ENCODE measurements at regions not wholly inside any gene's neighbourhood (a gene's known extent, or its start where the extent isn't known, plus 50 kb on each side); places are given as distances from the start of the nearest gene placed in this dataset.

GRCh38 chr7:47040795-47041347, 541.0 kb downstream of the TNS3 start:
- DNase-seq: no peak

- no peak for DNase-seq
These were observed 542.0 kb downstream of the TNS3 start for GRCh38 chr7:47039904-47040303.

DNA sequence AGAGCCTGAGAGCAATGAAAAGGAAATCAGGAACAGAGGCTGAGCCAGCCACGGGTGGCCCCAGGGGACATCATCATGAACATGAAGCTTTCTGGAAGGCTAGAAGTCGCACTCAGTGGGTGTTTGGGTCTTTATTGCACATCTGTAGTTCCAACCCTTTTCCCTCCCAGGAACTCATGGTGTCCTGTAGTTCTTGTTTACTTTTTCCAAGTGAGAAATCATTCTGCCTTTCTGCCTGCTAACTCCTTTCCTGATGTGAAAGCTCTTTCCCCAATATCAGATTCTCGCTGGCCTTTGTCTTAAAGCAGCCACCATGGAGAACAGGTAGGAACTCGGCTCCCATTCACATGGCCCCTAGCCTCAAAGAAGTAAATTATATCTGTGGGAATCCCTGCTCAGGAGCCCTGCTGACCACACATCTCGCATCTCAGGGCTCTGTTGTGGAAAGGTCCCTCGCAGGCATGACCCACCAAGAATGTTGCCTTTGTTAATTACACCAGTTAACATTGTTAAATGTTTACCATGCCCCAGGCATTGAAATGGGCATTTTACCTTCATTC, 542.7 kb downstream of the TNS3 start:
- DNase-seq: no peak

- no peak for DNase-seq
These were observed 543.3 kb downstream of the TNS3 start for GRCh38 chr7:47038621-47039020.

DNA sequence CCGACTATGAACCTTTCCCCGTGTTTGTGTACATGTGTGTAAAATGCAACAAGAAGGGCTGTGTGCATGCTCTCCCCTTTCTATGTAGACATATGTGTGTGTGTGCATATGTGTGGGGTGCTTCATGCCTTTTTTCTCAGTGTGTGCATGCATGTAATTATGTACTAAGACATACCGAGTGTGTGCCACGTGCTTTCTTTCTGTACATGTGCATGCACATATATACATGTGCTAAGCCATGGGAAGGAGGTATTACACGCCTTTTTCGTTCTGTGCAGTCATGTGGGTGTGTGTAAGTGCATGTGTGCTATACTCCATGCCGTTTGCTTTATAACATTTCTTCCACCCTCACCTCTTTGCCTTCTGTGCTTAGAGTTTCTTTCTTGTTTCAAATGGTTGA, 544.3 kb downstream of the TNS3 start:
- no peak for DNase-seq

DNA sequence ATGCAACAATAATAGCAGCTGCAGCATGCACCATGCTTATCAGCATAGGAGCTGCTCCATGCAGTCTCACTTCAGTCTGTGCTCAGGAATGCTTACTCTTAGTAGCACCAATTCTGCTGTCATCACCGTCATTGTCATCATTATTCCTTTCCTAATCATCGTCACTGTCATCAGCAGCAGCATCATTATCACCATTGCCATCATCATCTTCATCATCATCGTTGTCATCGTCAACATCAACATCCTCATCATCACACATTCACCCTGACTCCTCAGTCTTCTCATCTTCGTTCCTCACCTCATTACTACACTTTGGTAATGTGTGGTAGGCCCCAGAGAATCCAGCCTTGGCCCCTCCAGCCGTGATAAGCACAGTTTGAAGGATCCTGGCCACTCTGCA, 545.0 kb downstream of the TNS3 start:
- DNase-seq: no peak

- no peak for DNase-seq
These were observed 546.4 kb downstream of the TNS3 start for GRCh38 chr7:47035522-47035921.

GRCh38 chr7:47034180-47034579, 547.7 kb downstream of the TNS3 start:
- no peak for DNase-seq

- no peak for DNase-seq
These were observed 549.4 kb downstream of the TNS3 start for GRCh38 chr7:47032536-47032908.

DNA sequence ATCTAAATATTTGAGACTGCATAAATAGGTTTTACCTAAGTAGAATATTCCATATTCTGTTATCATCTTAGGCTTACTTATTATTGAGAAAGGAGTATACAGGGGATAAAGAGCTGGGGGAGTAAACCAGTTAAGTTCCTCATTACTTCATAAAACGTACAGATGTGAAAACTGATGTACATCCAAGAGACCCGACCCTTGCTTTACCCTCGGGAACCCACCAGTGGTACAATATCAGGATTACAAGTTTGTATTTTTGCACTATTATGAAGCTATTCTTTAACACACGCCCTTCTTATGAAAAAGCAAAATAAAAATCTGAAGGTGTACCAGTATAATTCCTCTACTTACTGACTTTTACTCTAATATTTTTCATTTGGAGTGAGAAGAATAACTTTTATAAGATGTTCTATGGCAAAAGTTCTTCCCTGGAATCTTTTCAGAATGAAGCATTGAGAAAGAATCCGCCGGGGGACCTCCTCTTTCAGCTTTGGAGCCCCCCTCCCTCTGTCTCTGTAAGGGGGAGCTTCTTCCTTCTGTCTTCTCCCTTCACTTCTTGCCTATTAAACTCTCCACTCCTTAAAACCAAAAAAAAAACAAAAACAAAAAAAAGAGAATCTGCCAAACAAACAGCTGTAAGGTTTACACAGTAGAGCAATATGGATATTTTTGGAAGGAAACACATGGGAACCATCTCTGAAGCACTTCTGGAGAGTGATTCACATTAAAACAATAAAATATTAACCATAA, 550.0 kb downstream of the TNS3 start:
- no peak for DNase-seq

DNA sequence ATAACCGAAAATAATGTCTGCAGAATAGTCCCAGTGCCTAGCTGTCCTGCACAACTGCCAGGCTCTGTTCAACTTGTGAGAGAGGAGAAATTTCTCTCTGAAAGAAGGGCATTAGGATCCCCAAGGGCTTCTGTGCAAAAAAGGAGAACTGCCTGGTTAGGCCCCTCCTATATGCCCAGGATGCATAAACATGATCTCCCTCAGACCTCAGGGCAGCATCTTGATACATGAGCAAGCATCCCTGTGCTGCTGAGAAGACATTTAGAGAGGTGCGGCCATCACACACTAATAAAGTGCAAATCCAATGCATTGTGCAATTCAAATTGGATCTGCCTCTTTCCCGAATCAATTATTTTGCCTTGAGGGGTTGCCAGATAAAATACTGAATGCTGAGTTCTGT, 553.6 kb downstream of the TNS3 start:
- DNase-seq: no peak

GRCh38 chr7:47027695-47028240, 554.1 kb downstream of the TNS3 start:
- no peak for DNase-seq

DNA sequence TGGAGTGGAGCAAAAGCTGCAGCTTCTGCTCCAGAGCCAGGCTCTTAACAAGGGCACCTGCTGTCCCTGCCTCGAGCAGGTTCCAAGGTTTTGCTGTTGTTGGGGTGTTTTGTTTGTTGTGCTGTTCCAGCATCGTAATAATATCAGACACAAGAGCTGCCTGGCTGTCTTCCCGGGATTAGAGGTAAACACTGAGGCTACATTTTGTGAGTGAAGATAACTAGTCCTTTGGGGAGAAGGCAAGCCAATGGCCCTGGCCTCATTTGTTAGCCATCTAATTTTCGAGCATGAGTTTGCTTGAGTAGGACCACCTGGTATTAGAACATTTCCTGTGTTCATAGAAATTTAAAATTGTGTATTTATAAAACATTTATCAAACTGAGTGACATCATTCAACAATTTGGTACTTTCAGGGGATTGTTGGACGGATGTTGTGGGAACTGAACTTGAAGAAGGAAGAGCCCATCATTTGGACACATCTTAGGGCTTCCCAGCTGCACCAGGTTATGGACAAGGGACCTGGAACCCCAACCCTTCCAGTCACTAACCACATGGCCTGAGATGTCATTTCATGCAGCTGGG, 555.0 kb downstream of the TNS3 start:
- DNase-seq: no peak

GRCh38 chr7:47024991-47025390, 556.9 kb downstream of the TNS3 start:
- no peak for DNase-seq

- DNase-seq: no peak
These were observed 573.5 kb downstream of the TNS3 start for GRCh38 chr7:47008461-47008860.

GRCh38 chr7:47007471-47007870, 574.4 kb downstream of the TNS3 start:
- no peak for DNase-seq

- DNase-seq: no peak
These were observed 581.4 kb downstream of the TNS3 start for GRCh38 chr7:47000561-47000960.

- no peak for DNase-seq
These were observed 582.0 kb downstream of the TNS3 start for GRCh38 chr7:46999866-47000265.

DNA sequence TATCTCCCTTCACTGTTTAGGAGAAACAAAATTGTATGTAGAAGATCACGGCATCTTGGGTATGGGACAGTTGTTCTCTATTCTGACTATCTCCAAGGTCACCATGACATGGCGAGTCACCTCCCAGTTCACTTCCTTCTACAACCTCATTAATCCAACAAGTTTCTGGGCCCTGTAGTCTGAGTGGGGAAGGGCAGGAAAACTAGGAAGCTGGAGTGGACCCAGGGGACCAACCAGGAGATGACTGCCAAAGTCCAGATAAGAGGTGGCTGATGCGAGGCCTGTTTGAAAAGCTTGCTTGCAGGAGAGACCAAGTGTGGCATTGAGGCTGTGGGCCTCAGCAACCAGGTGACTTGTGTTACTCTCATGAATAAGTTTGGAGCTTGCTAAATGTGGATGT, 584.9 kb downstream of the TNS3 start:
- no peak for DNase-seq

- DNase-seq: no peak
These were observed 588.5 kb downstream of the TNS3 start for GRCh38 chr7:46993396-46993795.

DNA sequence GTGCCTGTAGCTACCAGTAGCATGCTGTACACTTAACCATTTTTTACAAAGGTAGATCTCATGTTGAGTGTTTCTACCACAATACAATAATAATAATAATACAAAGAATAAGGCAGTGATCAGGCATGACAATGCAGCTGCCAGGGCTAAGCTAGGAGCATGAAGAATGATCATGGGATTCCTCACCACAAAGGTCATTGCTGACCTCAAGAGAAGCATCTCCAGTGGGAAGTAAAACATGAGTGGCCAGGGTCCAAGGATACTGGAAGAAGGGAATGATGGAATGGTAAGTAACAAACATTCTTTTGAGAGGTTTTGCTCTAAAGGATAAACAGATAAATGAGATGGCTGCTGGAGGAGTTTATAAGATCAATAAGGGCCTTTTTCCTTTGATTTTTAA, 591.1 kb downstream of the TNS3 start:
- no peak for DNase-seq

DNA sequence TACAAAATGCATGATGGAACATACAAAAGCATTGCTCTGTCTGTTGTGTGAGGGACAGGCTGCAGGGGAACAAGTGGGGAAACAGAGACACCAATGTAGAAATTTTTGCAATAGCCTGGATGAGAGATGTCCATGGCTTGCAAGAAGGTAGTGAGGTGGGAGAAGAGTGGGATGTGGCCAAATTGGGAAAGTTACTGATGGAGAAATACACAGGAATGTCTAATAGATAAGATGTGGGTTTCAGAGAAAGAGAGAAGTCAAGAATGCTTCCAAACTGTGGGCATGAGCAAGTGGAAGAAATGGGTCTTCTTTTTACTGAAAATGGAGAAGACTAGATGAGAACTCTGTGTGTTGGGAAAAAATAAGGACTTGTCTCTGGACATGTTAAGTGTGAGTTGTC, 592.7 kb downstream of the TNS3 start:
- DNase-seq: no peak

DNA sequence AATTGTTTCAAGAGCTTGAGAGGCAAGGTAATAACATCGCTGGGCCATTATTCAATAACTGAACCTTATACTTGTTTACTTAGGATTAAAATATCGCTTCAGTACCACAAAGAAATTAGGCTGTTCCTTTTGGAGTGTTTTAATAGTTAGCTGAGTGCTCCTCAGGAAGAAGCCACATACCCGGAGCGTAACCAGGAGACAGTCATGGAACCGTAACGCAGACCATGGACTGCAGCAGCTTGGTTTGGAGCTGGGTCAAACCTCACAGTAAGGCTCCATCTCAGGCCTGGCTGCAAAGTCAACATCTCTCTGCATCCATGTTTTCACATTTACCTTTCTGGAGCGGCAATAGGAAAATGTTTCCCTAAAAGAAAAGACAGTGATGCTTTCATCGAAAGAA, 599.0 kb downstream of the TNS3 start:
- DNase-seq: no peak

- DNase-seq: no peak
These were observed 602.5 kb downstream of the TNS3 start for GRCh38 chr7:46979439-46979838.
